Loucy (cell line): ENCODE measurements at regions not wholly inside any gene's neighbourhood (a gene's known extent, or its start where the extent isn't known, plus 50 kb on each side); places are given as distances from the start of the nearest gene placed in this dataset.

Experiments
- H2AFZ ChIP-seq: fragments of 200-600 bp; sonication (generic); 2 replicates; pipeline ENCODE4 v1.6.0; 2016; ENCODE audit warnings: antibody characterized with exemption, mild to moderate bottlenecking, low read length, moderate library complexity
- H3F3A ChIP-seq: fragments of 200-600 bp; 2 replicates; pipeline ENCODE4 v1.6.0; 2016; ENCODE audit warnings: antibody characterized with exemption, low read depth, mild to moderate bottlenecking
- H3K27me3 ChIP-seq: fragments of 200-600 bp; sonication (generic); 2 replicates; pipeline ENCODE4 v1.6.1; 2014; ENCODE audit warnings: low read length, mild to moderate bottlenecking; ENCODE audit not compliant: insufficient read depth, poor library complexity, severe bottlenecking
- H3K36me3 ChIP-seq: fragments of 200-600 bp; sonication (generic); 2 replicates; pipeline ENCODE4 v1.6.1; 2016; ENCODE audit warnings: low read length; ENCODE audit not compliant: insufficient read depth
- H3K4me1 ChIP-seq: fragments of 200-600 bp; sonication (generic); 2 replicates; pipeline ENCODE4 v1.5.1; 2014; ENCODE audit warnings: low read length, mild to moderate bottlenecking; ENCODE audit not compliant: insufficient read depth, poor library complexity, severe bottlenecking
- H3K4me2 ChIP-seq: fragments of 200-600 bp; sonication (generic); 2 replicates; pipeline ENCODE4 v1.6.0; 2014; ENCODE audit warnings: antibody characterized with exemption, low read length, low read depth, mild to moderate bottlenecking; ENCODE audit not compliant: poor library complexity, severe bottlenecking
- H3K4me3 ChIP-seq: fragments of 200-600 bp; sonication (generic); 2 replicates; pipeline ENCODE4 v1.5.1; 2014; ENCODE audit warnings: low read length, mild to moderate bottlenecking, mixed read lengths; ENCODE audit not compliant: poor library complexity, severe bottlenecking
- H3K79me2 ChIP-seq: fragments of 200-600 bp; sonication (generic); 2 replicates; pipeline ENCODE4 v1.6.1; 2014; ENCODE audit warnings: low read length; ENCODE audit not compliant: insufficient read depth
- H3K9ac ChIP-seq: fragments of 200-600 bp; sonication (generic); 2 replicates; pipeline ENCODE4 v1.6.0; 2014; ENCODE audit warnings: mild to moderate bottlenecking, low read depth, low read length, moderate library complexity; ENCODE audit not compliant: poor library complexity, severe bottlenecking
- H3K9me2 ChIP-seq: fragments of 200-600 bp; sonication (generic); replicated peaks from 2 replicates; pipeline ENCODE4 v1.6.1; 2016; ENCODE audit warnings: low read depth, low read length, mixed read lengths
- H3K9me3 ChIP-seq: fragments of 200-600 bp; sonication (generic); 2 replicates; pipeline ENCODE4 v1.6.1; 2014; ENCODE audit warnings: mild to moderate bottlenecking, antibody characterized with exemption, low read length, low read depth; ENCODE audit not compliant: insufficient read depth
- H4K20me1 ChIP-seq: fragments of 200-600 bp; sonication (generic); 2 replicates; pipeline ENCODE4 v1.6.0; 2014; ENCODE audit warnings: antibody characterized with exemption, low read length, mild to moderate bottlenecking; ENCODE audit not compliant: insufficient read depth, poor library complexity, severe bottlenecking
- CTCF ChIP-seq: fragments of 200-600 bp; sonication (generic); conservative IDR thresholded peaks from 2 replicates; pipeline ENCODE4 v1.5.1; 2014; ENCODE audit warnings: mild to moderate bottlenecking, antibody characterized with exemption, low read length
- EZH2phosphoT487 ChIP-seq: fragments of 200-600 bp; IDR thresholded peaks from 2 replicates; pipeline ENCODE4 v1.6.1; 2018; ENCODE audit warnings: antibody characterized with exemption, mild to moderate bottlenecking, moderate library complexity, borderline replicate concordance

DNA sequence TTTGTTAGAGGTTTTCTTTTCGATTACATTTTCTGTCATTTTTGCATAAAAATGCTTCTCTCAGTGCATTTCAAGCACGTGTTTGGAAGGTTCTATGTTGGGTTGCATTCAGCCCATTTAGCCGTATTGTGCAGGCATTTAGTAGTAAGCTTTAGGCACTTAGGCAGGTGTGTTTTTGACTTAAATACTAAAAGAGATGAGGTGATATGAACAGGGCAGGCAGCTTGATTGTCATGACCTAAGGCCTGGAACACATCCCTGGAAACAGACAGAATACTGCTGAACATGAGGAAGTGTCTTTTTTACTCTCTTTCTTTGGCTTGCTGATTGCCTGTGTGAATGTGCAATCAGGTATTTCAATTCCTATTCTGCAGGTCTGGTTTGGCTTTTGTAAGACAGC lies 610.5 kb upstream of the MAN1A1 start:
- Histone ChIP-seq H3K27me3 (no peaks in the 10 kb centered on the region), H3F3A (no peaks in the 10 kb centered on the region), H4K20me1 (no peaks in the 10 kb centered on the region), H3K4me2 (no peak overlapping the region), H2AFZ (no peak overlapping the region), H3K4me1 (no peaks in the 10 kb centered on the region), H3K79me2 (no peaks in the 10 kb centered on the region), H3K4me3 (no peak overlapping the region), H3K9me3 (no peaks in the 10 kb centered on the region), H3K9me2 (no peaks in the 10 kb centered on the region), H3K36me3 (no peaks in the 10 kb centered on the region), H3K9ac (no peak overlapping the region)
- TF ChIP-seq EZH2phosphoT487 = no peak
- no peak for TF ChIP-seq CTCF

GRCh38 chr6:119957195-119957594 lies 607.6 kb upstream of the MAN1A1 start:
- TF ChIP-seq EZH2phosphoT487 (no peak), CTCF (no peak)

GRCh38 chr6:119952696-119953095 lies 603.1 kb upstream of the MAN1A1 start:
- H3K4me2 ChIP-seq = no peak overlapping the region
- H3K9me3 ChIP-seq = no peaks in the 10 kb centered on the region
- no peak for TF ChIP-seq CTCF
- no peak for TF ChIP-seq EZH2phosphoT487
- no peak overlapping the region for H3K9ac ChIP-seq
- no peaks in the 10 kb centered on the region for H3K36me3 ChIP-seq
- H3K79me2 ChIP-seq = no peaks in the 10 kb centered on the region
- H3K4me1 ChIP-seq = no peaks in the 10 kb centered on the region
- no peaks in the 10 kb centered on the region for H3F3A ChIP-seq
- no peaks in the 10 kb centered on the region for H3K9me2 ChIP-seq
- H3K27me3 ChIP-seq = no peaks in the 10 kb centered on the region
- H2AFZ ChIP-seq = no peak overlapping the region
- H3K4me3 ChIP-seq = no peak overlapping the region
- no peaks in the 10 kb centered on the region for H4K20me1 ChIP-seq

More at GRCh38 chr6:119957195-119957594, 607.6 kb upstream of the MAN1A1 start:
- no peaks in the 10 kb centered on the region for H3K79me2 ChIP-seq
- H3K9me3 ChIP-seq = no peaks in the 10 kb centered on the region
- no peaks in the 10 kb centered on the region for H3F3A ChIP-seq
- no peaks in the 10 kb centered on the region for H3K27me3 ChIP-seq
- H3K9me2 ChIP-seq = no peaks in the 10 kb centered on the region
- no peaks in the 10 kb centered on the region for H3K4me1 ChIP-seq
- no peaks in the 10 kb centered on the region for H4K20me1 ChIP-seq
- H3K36me3 ChIP-seq = no peaks in the 10 kb centered on the region
- H3K9ac ChIP-seq = no peak overlapping the region
- H3K4me2 ChIP-seq = no peak overlapping the region
- H2AFZ ChIP-seq = no peak overlapping the region
- H3K4me3 ChIP-seq = no peak overlapping the region
